Adrenal gland (tissue), 9 donors: ENCODE measurements at regions not wholly inside any gene's neighbourhood (a gene's known extent, or its start where the extent isn't known, plus 50 kb on each side); places are given as distances from the start of the nearest gene placed in this dataset.

Experiments
- DNase-seq, 7 donors: peaks; one replicate each; pipeline ENCODE4 v3.0.0-alpha.2; 2019 to 2020
- H3K27ac ChIP-seq, 5 donors: fragments of 200-600 bp; sonication (generic) in 4 of 5; 1 replicate in 3 of 5; 2 replicates in 2 of 5; pipeline versions ENCODE4 v1.5.1 to v1.8.0; 2016 to 2020; ENCODE audit warnings: mild to moderate bottlenecking in 1 of 5
- H3K27me3 ChIP-seq: fragments of 200-600 bp; 2 replicates; pipeline ENCODE4 v1.8.0; 2021
- H3K36me3 ChIP-seq, 2 donors: fragments of 200-600 bp; replicated peaks in 1 of 2; 1 replicate in 1 of 2; 2 replicates in 1 of 2; pipeline versions ENCODE4 v1.5.1 to v1.8.0; 2018 to 2022
- H3K4me1 ChIP-seq, 2 donors: fragments of 200-600 bp; replicated peaks in 1 of 2; 1 replicate in 1 of 2; 2 replicates in 1 of 2; pipeline versions ENCODE4 v1.5.1 to v1.8.0; 2018 to 2021
- H3K4me3 ChIP-seq, 4 donors: fragments of 200-600 bp; sonication (generic) in 3 of 4; one replicate each; pipeline ENCODE4 v1.5.1; 2016 to 2018
- H3K9me3 ChIP-seq, 3 donors: fragments of 200-600 bp; sonication (generic) in 1 of 3; replicated peaks in 1 of 3; 1 replicate in 2 of 3; 2 replicates in 1 of 3; pipeline versions ENCODE4 v1.5.1 to v1.8.0; 2016 to 2021
- POLR2A ChIP-seq, 2 donors: fragments of 450-650 bp; IDR thresholded peaks; one replicate each; pipeline ENCODE4 v1.6.1; 2017; ENCODE audit warnings: antibody characterized with exemption in 2 of 2, mild to moderate bottlenecking in 2 of 2, moderate library complexity in 1 of 2
- WGBS, 4 donors: extraction: QIAGEN DNeasy Blood & Tissue Kit in 2 of 4; methylation state at CpG; one replicate each; pipeline versions ENCODE4 v1.1.5 to v1.1.7; 2013 to 2017; 5-methylcytosine and 5-hydroxymethylcytosine counted together
- intact Hi-C, 2 donors: fragments of 100-400 bp; cut with DNase I; formaldehyde crosslinking; loops; one replicate each; pipeline versions ENCODE4 v1.14.1 to v1.15.0; 2022 to 2023
- TF ChIP-seq, protein P1 (sequence below), 6 experiments: fragments of 450-650 bp in 4 of 6; fragments of 200-600 bp in 2 of 6; sonication (generic) in 1 of 6; IDR thresholded peaks; 1 replicate in 5 of 6; 2 replicates in 1 of 6; pipeline versions ENCODE4 v1.5.1 to v1.8.0; 2016 to 2021; ENCODE audit warnings: antibody characterized with exemption in 6 of 6, mild to moderate bottlenecking in 2 of 6, moderate library complexity in 1 of 6
- donor health status: healthy with polysubstance abuse.
- donor health status: Bipolar disorder and iron deficiency.
- donor health status: DM: yes; HTN: yes; CAD: no.
- donor health status: DM: no; HTN: no; CAD: no.
- donor health status: DM: no; HTN: no; CAD: no.

GRCh38 chr6:137413482-137413881 is 80.7 kb downstream of the OLIG3 start:
- Histone ChIP-seq H3K36me3 (no peaks in the 10 kb centered on the region), H3K9me3 (no peaks in the 10 kb centered on the region), H3K4me1 (peaks cover 0 to 6% of the 10 kb centered on the region in 2 donors), H3K4me3 (no peak overlapping the region), H3K27me3 (peaks cover 7% of the 10 kb centered on the region), H3K27ac (no peak overlapping the region)
- intact Hi-C loops, result loop anchor here in 1 of 2 donors (10.0 kb wide), 2 partner anchors 139 to 319 kb away; no protein-coding TSS in a partner anchor
- TF ChIP-seq POLR2A (IDR thresholded peaks at IDR 0.05), result no peak
- TF ChIP-seq, protein P1, sequence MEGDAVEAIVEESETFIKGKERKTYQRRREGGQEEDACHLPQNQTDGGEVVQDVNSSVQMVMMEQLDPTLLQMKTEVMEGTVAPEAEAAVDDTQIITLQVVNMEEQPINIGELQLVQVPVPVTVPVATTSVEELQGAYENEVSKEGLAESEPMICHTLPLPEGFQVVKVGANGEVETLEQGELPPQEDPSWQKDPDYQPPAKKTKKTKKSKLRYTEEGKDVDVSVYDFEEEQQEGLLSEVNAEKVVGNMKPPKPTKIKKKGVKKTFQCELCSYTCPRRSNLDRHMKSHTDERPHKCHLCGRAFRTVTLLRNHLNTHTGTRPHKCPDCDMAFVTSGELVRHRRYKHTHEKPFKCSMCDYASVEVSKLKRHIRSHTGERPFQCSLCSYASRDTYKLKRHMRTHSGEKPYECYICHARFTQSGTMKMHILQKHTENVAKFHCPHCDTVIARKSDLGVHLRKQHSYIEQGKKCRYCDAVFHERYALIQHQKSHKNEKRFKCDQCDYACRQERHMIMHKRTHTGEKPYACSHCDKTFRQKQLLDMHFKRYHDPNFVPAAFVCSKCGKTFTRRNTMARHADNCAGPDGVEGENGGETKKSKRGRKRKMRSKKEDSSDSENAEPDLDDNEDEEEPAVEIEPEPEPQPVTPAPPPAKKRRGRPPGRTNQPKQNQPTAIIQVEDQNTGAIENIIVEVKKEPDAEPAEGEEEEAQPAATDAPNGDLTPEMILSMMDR (IDR thresholded peaks at IDR 0.05), result no peak
- DNase-seq, result no peak
- WGBS, 4 donors, result 34 to 64% (median 49%) methylated on average over 3 of the region's 3 CpGs

DNA sequence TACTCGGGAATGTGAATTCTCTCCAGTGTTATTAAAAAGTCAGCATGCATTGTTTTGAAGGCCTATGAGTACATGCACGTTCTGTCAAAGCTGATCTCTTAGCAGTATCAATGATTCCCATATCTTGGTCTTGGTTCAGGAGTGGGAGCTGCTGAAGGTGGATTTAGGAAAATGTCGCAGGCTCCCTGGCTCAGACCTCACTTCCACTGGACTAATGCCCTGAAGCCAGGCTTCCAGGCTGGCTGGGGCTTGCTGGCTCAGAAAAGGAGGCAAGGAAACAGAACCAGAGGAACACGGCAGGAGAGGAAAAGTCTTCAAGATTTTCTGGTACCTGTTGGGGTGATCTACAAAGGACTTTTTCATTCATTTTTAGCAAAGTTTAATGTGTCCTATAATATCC is 81.6 kb downstream of the OLIG3 start:
- peaks cover 0 to 6% of the 10 kb centered on the region in 2 donors for H3K4me1 ChIP-seq
- intact Hi-C loops, result loop anchor here in 1 of 2 donors (10.0 kb wide), 2 partner anchors 138 to 318 kb away; no protein-coding TSS in a partner anchor
- no peak for DNase-seq
- no peak overlapping the region for H3K27ac ChIP-seq
- no peaks in the 10 kb centered on the region for H3K36me3 ChIP-seq
- H3K9me3 ChIP-seq, result no peaks in the 10 kb centered on the region
- H3K4me3 ChIP-seq, result no peak overlapping the region
- peaks cover 7% of the 10 kb centered on the region for H3K27me3 ChIP-seq
- WGBS, 4 donors, result 68 to 82% (median 76%) methylated on average over 4 of the region's 4 CpGs
- TF ChIP-seq POLR2A (IDR thresholded peaks at IDR 0.05), result no peak
- TF ChIP-seq, protein P1 (IDR thresholded peaks at IDR 0.05), result no peak

- no peaks in the 10 kb centered on the region for H3K36me3 ChIP-seq
- H3K27me3 ChIP-seq, result peaks cover 7% of the 10 kb centered on the region
- H3K4me3 ChIP-seq, result no peak overlapping the region
- WGBS, 4 donors, result 62 to 78% (median 76%) methylated on average over 2 of the region's 2 CpGs
- DNase-seq, result no peak
- intact Hi-C loops, result no loop called here
- TF ChIP-seq POLR2A (IDR thresholded peaks at IDR 0.05), result no peak
- TF ChIP-seq, protein P1 (IDR thresholded peaks at IDR 0.05), result no peak
- H3K27ac ChIP-seq, result no peak overlapping the region
- no peaks in the 10 kb centered on the region for H3K4me1 ChIP-seq
- no peaks in the 10 kb centered on the region for H3K9me3 ChIP-seq
Measured at GRCh38 chr6:137409266-137409777, 84.9 kb downstream of the OLIG3 start.

DNA sequence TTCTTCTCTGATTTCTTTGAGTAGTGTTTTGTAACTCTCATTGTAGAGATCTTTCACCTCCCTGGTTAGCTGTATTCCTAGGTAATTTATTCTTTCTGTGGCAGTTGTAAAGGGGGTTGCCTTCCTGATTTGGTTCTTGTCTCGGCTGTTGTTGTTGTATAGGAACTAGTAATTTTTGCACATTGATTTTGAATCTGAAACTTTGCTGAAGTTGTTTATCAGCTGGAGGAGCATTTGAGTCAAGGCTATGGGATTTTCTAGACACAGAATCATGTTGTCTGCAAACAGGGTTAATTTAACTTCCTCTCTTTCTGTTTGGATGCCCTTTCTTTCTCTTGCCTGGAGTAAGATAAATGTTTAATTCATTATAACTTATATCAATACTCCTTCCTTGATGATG is 86.4 kb downstream of the OLIG3 start:
- DNase-seq, result no peak
- WGBS, 4 donors, result 65 to 72% (median 71%) methylated on average over 1 of the region's 1 CpG
- Histone ChIP-seq H3K27ac (no peak overlapping the region), H3K27me3 (peaks cover 7% of the 10 kb centered on the region), H3K4me1 (no peaks in the 10 kb centered on the region), H3K36me3 (no peaks in the 10 kb centered on the region), H3K9me3 (no peaks in the 10 kb centered on the region), H3K4me3 (no peak overlapping the region)
- intact Hi-C loops, result no loop called here
- TF ChIP-seq POLR2A (IDR thresholded peaks at IDR 0.05), result no peak
- TF ChIP-seq, protein P1 (IDR thresholded peaks at IDR 0.05), result no peak
